GM21786 (cell line): ENCODE measurements at regions not wholly inside any gene's neighbourhood (a gene's known extent, or its start where the extent isn't known, plus 50 kb on each side); places are given as distances from the start of the nearest gene placed in this dataset.

Experiments
- ATAC-seq: cut with Tn5 transposase; IDR thresholded peaks from one replicate; pipeline ENCODE4 v1.9.1; 2021; ENCODE audit not compliant: unreplicated experiment

DNA sequence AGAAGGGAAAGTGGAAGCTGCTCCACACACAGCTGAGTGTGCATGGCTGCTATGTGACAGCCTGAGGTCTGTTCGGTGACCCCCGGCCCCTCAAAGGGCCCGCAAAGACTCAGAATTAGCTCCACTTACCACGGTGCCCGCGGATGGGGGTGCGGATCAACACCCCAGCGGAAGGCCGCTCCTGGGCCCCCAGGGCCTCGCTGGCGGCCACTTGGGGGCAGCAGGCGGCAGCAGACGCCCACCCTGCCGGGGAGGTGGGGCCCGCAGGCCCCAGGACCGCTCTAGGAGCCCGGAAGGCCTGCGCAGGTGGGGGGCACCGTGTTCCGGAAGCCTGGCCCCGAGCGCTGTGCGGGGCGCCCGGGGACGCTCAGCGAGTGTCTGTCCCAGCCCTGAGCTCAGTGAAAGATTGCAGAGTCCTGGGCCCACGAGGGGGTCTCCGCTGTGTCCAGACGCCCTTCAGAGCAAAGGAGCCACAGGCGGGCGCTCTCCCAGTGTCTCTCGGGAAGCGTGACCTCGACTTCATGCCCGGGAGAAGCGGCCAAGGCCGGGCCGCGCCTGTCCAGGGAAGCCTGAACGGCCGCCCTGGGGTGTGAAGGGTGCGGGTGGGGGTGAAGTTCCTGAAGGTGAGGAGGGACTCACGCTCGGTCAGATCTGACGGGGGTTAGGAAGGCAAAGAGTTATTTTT lies 118.7 kb downstream of the VAPA start:
- no peak for ATAC-seq

DNA sequence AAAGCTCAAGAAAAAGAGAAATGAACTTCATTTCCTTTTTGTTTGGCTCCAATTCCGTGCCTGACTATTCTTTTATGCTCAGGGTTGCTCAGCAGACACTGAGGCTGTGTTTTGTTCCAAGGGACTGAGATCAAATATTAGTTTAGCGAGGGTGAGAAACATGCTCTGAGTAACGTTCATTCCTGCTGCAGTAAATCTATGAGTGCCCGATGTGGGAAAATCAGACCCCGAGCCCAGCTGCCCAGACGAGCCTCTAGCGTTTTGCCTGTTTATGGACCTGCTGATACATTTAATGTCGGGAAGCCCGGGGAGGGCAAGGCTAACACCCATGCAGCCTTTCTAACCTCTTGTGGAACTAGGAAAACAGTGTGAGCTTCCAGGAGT lies 119.2 kb downstream of the VAPA start:
- ATAC-seq = no peak

DNA sequence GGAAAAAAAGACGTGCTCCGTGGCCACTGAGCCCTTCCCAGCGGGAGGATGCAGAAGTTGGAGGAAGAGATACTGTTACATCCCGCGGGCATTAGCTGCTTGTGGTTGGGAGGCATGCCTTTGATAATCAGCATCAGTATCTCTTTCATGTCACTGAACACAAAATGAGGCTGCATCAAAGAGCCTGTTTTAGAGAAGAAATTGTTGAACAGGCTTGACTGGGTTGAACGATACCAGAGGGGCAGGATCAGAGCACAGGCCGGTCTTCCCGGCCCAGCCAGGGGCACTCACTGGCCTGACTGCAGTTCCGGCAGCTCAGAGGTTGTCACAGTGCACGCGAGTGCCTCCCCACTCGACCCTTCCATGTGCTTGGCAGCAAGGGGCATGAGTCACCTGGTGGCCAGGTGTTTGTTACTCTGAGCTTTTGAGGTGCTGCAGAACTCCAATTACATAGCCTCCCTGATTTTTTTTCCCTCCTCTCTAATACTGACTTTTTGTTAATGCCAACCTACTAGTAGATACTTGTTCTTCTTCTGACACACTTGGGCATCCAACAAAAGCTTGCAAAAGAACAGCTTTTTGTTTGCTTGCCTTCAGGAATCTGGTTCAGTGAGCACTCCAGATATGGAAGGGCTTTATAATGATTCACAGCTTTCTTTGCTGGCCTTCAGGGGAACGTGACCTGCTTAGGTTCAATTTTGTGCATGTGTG lies 121.6 kb downstream of the VAPA start:
- ATAC-seq = no peak

DNA sequence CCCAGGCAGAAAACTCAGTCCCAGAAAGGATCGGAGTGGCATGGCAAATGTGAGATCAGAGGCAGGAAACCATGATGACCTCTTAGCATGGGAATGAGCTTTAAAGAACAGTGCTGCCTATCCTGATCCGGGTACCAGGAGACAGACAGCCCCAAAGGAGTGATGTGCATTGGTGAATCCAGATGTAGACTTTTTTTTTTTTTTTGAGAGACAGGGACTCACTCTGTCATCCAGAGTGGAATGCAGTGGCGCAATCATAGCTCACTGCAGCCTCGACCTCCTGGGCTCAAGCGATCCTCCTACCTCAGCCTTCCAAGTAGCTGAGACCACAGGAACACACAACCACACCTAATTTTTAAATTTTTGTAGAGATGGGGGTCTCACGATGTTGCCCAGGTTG lies 122.7 kb downstream of the VAPA start:
- no peak for ATAC-seq

DNA sequence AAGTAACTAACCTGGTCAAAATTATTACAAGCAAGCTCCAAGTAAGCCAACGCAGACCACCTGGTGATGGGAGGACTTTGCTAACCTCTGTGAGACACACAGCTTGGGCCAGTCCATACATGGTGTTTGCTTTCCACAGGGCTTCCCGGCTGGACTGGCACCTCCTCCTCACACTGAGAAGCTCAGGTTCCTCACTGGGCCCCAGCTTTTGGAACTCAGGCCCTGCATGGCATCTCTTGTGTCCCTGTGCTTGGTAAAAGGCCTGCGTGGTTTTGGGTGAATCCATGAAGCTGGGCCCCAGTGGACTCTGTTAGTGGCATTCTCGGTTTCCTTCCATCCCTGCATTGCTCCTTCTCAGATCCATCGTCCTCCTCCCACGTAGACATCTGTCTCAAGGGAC lies 123.4 kb downstream of the VAPA start:
- no peak for ATAC-seq

DNA sequence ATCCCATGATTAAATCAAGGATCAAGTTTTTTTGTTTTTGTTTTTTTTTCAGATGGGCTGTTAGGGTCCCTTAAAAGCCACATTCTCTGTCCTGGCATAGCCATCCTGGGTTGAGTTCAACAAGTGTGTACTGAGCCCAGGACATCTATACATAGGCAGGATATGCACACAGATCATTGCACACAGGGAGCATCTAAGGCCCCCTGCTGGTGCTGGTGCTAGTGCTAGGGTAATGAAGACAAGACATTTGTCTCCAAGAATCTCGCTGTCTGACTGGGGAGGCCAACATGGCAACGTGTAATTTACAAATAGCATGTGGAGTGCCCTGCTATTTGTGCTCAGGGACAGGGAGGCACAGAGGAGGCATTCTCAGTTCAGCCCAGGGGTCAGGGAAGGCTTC lies 124.5 kb downstream of the VAPA start:
- ATAC-seq = no peak

DNA sequence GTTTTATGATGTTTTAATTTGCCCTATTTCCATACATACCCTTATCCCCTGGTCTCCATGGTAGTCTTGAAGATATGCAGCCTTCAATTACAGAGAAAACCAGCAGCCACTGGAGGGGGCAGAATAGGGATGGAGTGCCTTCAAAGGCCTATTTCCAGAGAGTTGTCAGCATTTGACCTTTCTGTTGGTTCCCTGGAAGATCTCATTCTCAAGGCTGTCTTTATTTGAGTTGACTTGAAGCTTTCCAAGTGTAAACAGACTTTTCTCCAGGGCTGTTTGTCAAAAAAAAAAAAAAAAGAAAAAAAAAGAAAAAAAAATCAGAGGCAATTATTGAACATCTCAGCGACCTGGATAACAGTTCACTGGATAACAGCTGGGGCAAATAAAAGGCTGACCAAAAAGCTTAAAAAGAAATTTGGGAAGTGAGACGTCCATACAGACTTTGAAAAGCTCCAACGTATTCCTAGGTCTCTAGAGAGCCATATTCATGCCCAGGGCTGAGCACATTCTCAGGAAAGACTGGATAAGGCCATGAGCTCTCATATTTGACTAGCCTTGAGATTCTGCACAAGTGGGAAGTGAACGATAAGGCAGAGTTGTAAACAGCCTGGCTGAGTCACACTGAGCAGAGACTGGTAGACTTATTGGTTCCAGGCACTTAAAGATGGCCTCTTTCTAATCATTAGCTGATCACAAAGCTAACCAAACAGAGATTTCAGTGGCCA lies 126.6 kb downstream of the VAPA start:
- no peak for ATAC-seq

DNA sequence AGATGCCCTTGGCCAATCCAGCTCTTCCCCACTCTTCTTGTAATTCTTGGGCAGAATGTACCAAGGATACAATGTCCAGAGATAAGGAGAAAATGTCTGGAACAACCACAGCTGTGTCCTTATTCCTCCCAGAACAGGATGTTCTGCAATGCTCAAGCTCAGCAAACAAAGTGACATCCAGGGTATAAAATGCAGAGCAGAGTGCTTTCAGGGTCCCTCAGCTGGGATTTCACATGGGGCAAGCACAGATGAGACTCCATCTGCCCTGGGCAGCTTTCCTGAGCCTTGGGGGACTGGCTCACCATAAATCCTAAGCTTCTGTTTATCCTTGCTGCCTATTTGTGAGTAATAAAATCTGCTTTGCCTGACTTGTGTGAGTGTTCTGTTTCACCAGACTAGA lies 127.4 kb downstream of the VAPA start:
- no peak for ATAC-seq

DNA sequence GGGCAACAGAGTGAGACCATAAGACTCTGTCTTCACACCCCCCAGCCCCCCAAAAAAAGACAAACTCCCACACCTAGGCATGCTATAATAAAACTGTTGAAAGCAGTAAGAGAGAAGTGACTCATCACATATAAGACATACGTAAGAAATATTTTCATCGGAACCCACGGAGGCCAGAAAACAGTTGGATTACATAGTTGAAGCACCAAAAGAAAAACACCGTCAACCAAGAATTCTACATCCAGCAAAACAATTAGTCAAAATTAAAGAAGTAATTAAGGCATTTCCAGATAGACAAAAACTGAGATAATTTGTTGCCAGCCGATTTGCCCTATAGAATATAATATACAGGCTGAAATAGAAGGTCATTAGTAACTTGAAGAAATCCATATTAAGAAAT lies 128.7 kb downstream of the VAPA start:
- no peak for ATAC-seq

DNA sequence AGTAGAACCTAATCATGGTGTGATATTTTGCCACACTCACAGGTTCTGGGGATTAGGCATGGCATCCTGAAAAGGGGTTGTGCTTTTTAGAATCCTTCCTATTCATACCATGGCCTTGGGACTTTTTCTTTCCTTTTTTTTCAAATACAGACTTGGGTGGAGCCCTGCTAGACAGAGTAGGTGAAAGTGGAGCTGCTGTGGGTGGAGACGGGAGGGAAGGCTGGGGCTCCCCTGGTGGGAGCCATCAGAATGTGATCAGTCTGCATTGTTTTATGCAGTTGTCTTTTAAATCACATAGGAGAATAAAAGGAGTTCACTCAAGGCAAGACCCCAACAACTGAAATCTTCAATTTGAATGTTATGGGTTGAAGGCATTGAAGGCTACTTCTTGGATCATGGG lies 130.2 kb downstream of the VAPA start:
- no peak for ATAC-seq

DNA sequence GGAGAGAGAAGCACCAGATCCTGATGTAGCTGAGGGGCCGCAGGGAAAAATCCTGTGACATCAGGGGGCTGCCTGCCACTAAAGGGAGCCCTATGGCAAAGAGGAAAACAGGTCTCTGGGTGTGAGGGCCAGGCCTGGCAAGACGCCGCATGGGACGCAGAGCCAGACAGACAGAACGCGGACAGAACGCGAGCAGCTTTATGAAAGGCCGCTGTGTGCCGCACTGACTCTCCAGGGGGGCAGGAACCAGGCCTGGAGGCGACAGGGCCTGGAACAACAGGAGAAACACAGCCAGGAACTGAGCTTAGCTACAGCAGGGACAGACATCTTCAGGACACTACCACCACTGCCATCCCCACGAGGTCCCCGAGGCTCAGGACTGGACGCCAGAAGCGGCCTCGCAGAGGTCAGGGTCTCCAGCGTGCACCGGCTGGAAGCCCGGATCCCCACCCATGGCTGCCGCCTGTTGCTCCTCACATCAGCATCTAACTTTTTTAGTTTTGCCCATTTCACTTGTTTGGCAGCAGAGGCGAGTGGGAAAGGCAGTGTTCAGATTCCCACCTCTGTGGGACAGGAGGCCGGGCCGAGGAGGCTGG lies 131.6 kb downstream of the VAPA start:
- no peak for ATAC-seq

DNA sequence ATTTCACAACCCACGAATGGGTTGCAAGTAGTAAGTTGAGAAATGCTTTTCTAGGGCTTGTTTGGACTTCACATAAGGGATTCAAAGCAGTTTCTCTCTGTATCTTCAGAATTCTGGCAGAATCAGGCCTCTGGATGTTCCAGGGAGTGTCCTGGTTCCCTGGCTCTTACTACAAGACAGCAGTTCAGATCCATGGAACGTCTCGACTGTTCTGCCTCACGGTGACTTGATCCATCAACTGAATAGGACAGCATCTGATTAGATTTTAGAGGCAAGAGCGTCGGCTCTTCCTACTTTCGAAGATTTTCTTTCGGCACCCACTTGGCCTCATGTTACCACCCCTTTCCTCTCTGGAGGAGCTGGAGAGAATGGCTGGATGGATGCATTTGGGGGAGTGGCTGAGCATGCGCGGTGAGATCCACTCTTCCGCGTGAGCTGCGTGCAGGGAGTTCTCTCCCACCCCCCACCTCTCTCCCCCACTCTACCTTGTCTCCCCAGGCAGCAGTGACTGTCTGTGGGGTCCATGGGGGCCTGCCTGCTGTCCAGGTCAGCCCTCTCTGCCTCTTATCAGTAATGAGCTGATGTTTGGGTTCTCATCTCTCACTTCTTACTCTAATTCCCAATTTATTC lies 132.5 kb downstream of the VAPA start:
- ATAC-seq = no peak

DNA sequence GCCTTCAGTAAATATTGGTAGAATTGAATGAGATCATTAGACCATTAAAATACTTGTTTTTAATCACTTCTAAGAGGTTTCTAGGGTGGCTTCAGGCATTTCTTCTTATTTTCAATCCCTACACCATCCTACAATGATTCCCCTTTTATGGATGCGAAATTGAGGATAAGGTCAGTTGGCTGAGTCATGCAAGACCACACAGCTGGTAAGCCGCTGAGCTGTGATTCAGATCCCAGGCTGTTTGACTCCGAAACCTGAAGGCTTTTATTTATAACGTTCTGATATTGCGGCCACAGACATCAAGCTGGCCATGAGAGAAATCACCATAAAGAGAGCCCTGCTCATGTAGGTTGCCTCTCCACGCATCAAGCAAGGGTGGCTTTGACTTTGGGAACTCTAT lies 133.4 kb downstream of the VAPA start:
- ATAC-seq = no peak

DNA sequence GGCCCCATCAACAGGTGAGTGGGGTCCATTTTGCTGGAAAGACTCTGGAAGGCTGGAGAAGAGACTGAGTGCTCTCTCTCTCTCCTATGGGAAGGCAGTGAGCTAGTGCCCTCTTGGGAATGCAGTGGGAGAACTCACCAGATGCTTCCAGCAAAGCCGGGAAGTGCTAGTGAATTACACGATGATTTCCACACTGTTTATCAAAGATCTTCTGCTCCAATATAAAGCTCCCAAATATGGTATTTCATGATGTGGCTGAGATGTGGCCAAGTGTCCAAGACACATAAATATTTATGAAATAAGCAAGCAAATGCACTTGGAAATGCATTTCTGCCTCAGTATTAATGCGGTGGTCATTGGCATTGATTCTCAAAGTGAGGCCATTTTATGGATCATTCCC lies 135.9 kb downstream of the VAPA start:
- ATAC-seq = no peak

DNA sequence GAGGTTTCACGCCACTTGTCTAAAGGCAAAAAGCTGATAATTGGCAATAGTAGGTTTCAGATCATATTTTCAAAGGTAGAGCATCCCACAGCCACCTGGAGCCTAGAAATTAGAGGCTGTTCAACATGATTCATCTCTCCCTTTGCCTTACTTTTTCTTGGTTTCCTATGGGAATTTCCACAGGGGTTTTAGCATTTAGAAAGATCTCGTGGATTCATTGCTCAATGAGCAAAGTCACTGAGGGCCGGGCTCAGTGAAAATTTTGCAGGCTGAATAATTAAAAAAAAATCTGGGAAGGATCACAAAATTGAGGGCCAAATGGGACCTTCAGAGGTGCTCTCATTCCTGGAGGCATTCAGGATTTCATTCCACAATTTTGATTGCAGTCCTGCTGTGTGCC lies 137.1 kb downstream of the VAPA start:
- no peak for ATAC-seq

DNA sequence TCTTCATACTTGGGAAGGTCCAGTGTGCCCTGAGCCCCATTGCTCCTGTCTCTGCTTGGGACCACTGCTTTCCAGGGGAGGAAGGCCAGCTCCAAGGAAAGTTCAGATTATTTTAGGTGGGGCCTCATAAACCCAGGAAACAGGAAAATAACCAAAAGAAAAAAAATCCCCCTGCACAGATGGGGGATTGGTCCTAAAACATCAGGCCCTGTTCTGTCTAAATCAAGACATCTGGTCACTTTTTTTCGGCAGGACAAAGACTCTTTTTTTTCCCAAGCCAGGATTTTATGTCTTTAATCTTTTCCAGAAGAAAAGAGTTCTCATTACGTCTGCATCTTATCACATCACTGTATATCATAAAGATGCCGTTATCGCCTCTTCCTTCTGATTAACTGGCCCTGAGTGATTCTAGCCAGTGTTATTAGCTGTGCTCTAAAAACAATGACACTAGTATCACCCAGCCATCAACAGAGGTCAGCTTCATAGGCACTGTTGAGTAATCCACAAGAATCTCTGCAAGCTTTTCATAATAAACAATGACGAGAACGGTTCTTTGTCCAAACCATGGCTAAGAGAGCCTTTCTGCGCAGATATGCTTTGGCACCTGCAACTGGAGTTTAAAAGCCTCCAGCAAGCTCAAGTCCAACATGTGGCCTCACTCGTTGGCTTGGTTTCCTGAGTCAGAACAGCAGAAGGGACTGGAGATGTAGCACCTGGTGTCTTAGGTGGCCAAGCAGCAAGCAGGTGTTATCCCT lies 138.2 kb downstream of the VAPA start:
- ATAC-seq = no peak

DNA sequence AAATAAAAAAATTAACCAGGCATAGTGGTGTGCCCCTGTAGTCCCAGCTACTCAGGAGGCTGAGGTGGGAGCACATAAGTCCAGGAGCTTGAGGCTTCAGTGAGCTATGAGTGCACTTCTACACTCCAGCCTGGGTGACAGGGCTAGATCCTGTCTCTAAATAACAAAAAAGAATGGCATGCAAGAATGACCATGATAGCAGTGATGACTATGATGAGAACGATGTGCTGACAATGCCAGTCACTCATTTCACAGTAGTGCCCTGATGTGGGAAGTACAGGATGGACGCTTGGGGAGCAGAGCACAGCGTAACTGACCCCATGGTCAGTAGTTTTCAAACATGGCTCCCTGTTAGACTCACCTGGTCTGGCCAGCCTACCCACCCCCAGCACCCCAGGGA lies 139.1 kb downstream of the VAPA start:
- ATAC-seq = no peak

DNA sequence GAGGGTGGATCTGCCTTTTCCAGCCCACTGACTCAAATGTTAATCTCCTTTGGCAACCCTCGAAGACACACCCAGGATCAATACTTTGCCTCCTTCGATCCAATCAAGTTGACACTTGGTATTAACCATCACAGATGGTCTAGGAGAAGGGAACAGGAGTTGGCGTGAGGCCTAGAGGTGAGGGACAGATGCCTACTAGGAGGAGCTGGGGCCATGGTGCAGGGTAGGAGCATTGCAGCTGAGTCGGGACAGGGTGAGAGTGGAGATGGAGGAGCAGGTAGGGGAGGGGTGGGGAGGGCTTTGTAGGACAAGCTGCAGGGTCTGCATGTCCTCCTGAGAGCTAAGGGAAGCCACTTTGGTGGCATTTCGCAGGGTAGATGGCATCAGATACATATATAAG lies 140.0 kb downstream of the VAPA start:
- no peak for ATAC-seq

DNA sequence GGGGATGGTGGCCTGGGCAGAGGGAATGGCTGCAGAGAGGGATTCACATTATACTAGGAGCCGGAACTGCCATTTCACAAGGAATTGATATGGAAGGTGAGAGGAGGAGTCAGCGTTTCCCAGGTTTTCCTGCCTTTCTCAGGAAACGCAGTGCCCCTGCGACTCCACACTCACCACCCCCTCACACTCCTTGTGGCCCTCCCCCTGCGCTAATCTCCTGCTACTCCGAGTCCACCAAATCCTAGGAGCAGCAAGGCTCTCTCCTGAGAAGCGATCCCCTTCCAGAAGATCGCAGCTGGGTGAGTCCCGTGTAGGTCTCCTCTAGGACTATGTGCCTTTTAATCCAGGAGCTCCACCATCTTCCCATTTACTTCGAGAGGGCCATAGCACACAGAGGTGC lies 140.6 kb downstream of the VAPA start:
- ATAC-seq = no peak

DNA sequence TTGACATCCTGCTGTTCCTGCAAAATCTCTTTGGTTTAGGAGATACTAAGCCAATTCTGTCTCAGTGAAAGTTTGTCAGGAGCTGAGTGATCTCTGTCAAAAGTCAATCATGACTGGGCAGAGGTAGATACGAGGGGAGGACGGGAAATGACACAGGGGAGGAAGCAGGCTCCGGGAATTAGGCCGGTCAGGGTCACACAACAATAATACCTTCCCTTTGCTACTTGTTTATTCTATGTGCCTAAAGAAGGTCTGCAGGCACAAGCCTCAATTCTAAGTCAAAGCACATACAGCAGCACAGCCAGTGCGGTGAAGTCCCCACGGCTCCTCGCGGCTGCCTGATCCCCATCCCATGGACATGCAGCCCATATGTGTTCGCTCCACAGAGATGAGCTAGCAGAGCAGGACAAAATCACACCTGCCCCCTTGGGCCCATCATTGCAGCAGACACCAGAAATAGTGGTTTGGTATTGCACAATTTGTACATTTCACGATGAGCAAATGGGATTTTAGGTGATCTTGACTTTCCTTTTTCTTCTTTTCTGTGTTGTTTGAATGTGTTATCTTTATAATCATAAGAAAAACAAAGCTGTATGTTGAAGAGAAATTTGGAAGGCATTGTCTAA lies 141.4 kb downstream of the VAPA start:
- no peak for ATAC-seq
